Non-pigmented ciliary epithelial cell (primary cell): ENCODE measurements at regions not wholly inside any gene's neighbourhood (a gene's known extent, or its start where the extent isn't known, plus 50 kb on each side); places are given as distances from the start of the nearest gene placed in this dataset.

Experiments used
- DNase-seq: peaks from one replicate; pipeline ENCODE4 v3.0.0-alpha.2; 2010; ENCODE audit warnings: low read depth

DNA sequence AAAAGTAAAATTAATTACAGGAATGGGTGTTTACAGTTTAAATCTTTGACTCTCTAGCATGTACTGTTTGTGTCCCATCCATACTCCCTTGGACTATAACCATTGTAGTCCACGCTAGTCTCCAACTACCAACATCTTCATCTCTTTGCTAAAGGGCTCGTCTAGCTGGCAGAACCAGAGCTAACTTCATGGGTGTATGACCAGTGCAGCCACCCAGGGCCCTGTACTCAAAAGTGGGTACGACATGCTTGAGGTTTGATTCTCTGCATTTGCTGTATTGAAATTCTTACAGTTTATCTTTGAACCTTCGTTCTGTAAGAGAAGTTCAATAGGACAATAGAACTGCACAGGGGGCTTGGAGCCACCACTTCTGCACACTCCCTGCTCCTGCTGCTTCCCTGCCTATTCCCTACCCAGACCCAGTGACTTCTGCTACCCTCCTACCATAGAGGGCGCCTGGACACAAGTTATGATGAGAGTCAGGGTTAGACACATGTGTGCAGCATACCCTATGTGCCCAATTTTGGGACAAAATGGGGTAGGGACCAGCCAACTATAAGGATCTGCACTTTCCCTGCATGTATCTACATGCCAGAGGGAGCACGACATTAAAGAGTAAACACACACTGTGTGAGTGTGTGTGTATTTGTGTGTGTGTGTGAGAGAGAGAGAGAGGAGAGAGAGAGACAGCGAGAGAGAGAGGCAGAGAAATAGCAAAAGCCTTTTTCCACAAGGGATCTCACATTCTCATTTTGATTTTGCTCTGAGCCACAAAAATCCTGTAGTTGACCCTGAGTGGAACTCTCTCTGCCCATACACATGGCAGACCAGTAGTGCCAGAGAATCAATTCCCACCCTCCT is 59.0 kb upstream of the NECTIN3 start:
- DNase-seq = no peak
